ENCODE measurements at regions not wholly inside any gene's neighbourhood (a gene's known extent, or its start where the extent isn't known, plus 50 kb on each side); places are given as distances from the start of the nearest gene placed in this dataset.

- no peak for TF ChIP-seq CTCF (IDR thresholded peaks at IDR 0.05; ENCODE audit: control insufficient read depth, extremely low read depth, insufficient read depth)
- no peak for DNase-seq (ENCODE audit: low read depth)
- H3K4me3 ChIP-seq (ENCODE audit: low read depth, low read length), result no peak overlapping the region
Observed at GRCh38 chr2:5548991-5549715, 143.0 kb upstream of the SOX11 start.

DNA sequence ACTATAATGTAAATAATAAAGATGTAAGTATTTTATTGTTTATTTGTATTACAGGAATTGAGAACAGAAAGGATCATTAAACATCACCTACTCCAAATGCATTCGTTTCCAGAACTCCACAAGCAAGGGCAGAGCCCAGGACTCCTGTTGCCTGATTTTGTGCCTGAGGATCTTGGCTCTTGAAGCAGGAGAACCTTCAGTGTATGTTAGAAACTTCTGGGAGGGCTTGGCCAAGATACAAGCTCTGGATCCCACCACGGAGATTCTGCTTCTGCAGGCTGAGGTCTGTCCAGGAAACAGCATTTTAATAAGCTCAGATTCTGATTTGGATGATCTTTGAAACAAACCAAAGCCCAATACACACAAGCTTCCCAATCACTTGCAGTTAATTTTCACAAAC, 142.4 kb upstream of the SOX11 start:
- no peak overlapping the region for H3K4me3 ChIP-seq (ENCODE audit: low read depth, low read length)
- peak; percentile 19 for DNase-seq (ENCODE audit: low read depth)
- no peak for TF ChIP-seq CTCF (IDR thresholded peaks at IDR 0.05; ENCODE audit: control insufficient read depth, extremely low read depth, insufficient read depth)

DNA sequence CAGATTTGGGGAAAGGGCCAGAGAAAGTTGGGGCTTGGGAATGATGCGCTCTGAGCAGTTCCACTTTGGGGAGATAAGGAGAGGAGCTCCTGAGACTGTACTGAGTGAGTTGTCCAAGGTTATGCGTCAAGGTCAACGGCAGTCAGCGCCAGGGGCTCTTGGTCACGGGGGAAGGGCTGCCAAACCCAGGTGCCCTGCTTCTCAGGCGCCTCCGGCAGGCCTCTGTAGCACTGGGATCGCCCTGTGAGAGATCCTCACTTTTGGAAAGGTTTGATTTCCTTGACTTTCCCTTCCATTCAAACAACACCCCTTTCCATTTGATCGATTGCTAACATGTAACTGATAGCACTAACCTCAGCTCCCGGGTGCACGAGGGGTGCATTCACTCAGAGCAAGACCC, 136.5 kb upstream of the SOX11 start:
- TF ChIP-seq CTCF (IDR thresholded peaks at IDR 0.05; ENCODE audit: control insufficient read depth, extremely low read depth, insufficient read depth), result no peak
- DNase-seq (ENCODE audit: low read depth), result no peak
- no peak overlapping the region for H3K4me3 ChIP-seq (ENCODE audit: low read depth, low read length)

DNA sequence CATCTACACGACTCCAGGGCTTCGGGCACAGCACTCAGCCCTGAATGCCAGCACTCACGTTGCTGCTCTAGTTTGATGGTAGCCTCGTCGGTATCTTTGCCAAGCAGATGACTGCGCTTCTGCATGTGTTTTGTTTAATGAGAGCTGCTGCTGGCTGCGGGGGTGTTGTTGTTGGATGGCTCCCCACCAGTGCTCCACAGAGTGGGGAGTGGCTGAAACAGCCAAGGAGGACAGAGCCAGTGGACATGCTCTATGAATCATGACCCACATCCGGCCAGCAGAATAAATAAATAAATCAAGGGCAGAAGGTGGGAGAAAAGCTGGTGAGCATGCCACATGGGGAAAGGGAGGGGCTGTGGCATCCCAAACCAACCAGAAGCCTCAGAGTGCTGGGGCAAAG, 131.2 kb upstream of the SOX11 start:
- no peak for TF ChIP-seq CTCF (IDR thresholded peaks at IDR 0.05; ENCODE audit: control insufficient read depth, extremely low read depth, insufficient read depth)
- H3K4me3 ChIP-seq (ENCODE audit: low read depth, low read length), result no peak overlapping the region
- DNase-seq (ENCODE audit: low read depth), result no peak

DNA sequence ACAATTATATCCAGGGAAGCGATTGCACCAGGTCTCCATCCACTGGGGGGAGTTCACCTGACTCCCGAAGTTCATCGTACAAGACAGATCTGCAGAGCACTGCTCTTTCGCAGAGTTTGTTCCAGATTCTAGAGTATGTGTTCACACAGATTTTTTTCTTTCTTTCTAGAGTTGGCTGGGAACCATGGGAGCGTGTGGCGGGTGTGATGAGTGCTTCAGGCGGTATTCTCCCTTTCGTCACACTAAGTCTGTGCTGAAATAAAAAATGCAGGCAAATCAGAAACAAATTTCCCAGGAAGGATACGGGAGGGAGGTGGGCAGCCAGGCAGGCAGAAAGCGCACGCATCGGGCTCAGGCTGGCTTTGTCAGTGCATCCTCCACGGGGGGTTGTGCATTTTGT, 129.8 kb upstream of the SOX11 start:
- H3K4me3 ChIP-seq (ENCODE audit: low read depth, low read length), result no peak overlapping the region
- no peak for TF ChIP-seq CTCF (IDR thresholded peaks at IDR 0.05; ENCODE audit: control insufficient read depth, extremely low read depth, insufficient read depth)

DNA sequence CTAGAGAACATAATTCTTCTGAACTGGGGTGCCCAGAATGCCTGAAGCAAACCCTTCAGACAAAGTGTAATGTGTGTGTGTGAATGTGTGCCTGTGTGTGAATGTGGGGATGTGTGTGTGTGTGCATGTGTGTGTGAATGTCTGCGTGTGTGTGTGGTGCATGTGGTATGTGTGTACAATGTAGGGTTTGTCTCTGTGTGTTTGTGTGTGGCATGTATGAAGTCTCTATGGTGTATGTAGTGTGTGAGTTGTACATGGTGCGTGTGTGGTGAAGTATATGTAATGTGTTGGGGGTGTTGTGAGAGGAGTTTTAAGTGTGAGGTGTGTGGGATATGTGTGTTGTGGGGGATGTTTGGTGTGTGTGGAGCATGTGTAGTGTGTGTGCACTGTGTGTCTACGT, 129.3 kb upstream of the SOX11 start:
- no peak for DNase-seq (ENCODE audit: low read depth)
- TF ChIP-seq CTCF (IDR thresholded peaks at IDR 0.05; ENCODE audit: control insufficient read depth, extremely low read depth, insufficient read depth), result no peak
- no peak overlapping the region for H3K4me3 ChIP-seq (ENCODE audit: low read depth, low read length)

More for the DNA sequence above, 129.8 kb upstream of the SOX11 start:
- DNase-seq (ENCODE audit: low read depth), result no peak

GRCh38 chr2:5563411-5563810, 128.8 kb upstream of the SOX11 start:
- no peak for DNase-seq (ENCODE audit: low read depth)
- H3K4me3 ChIP-seq (ENCODE audit: low read depth, low read length), result no peak overlapping the region
- TF ChIP-seq CTCF (IDR thresholded peaks at IDR 0.05; ENCODE audit: control insufficient read depth, extremely low read depth, insufficient read depth), result no peak
